ENCODE measurements at regions not wholly inside any gene's neighbourhood (a gene's known extent, or its start where the extent isn't known, plus 50 kb on each side); places are given as distances from the start of the nearest gene placed in this dataset.
"Not testable (repeated sequence)": the region's sequence is repeated elsewhere in the genome, so short reads cannot be mapped to it uniquely, and the experiment has no call there.

GRCh38 chrX:45632506-45632905 lies 431.8 kb upstream of the DIPK2B start:
- no peaks in the 10 kb centered on the region for H3K27me3 ChIP-seq (ENCODE audit: control insufficient read depth in 2 of 2, insufficient read depth in 1 of 2, low read length in 1 of 2)
- H3K4me3 ChIP-seq (ENCODE audit: low read length in 2 of 2), result no peak overlapping the region
- no peak for DNase-seq (ENCODE audit: low read depth in 6 of 9, low spot score in 9 of 9)
- WGBS, result 99% methylated on average over 17 of the region's 17 CpGs
- no peaks in the 10 kb centered on the region for H3K4me1 ChIP-seq (ENCODE audit: control insufficient read depth in 2 of 2, insufficient read depth in 2 of 2, low read length in 2 of 2)
- peaks cover 0 to 7% of the 10 kb centered on the region in 2 donors for H3K9me3 ChIP-seq (ENCODE audit: control insufficient read depth in 2 of 2, insufficient read depth in 1 of 2, low read length in 1 of 2)
- H3K27ac ChIP-seq (ENCODE audit: low read depth in 1 of 2, low read length in 1 of 2), result no peak overlapping the region
- no peaks in the 10 kb centered on the region for H3K36me3 ChIP-seq (ENCODE audit: control insufficient read depth in 2 of 2, insufficient read depth in 2 of 2, low read length in 1 of 2)

GRCh38 chrX:45630078-45630477 lies 429.4 kb upstream of the DIPK2B start:
- H3K4me1 ChIP-seq (ENCODE audit: control insufficient read depth in 2 of 2, insufficient read depth in 2 of 2, low read length in 2 of 2), result no peaks in the 10 kb centered on the region
- peaks cover 0 to 7% of the 10 kb centered on the region in 2 donors for H3K9me3 ChIP-seq (ENCODE audit: control insufficient read depth in 2 of 2, insufficient read depth in 1 of 2, low read length in 1 of 2)
- H3K36me3 ChIP-seq (ENCODE audit: control insufficient read depth in 2 of 2, insufficient read depth in 2 of 2, low read length in 1 of 2), result no peaks in the 10 kb centered on the region
- 100% methylated on average over 1 of the region's 1 CpG for WGBS
- no peak for DNase-seq (ENCODE audit: low read depth in 6 of 9, low spot score in 9 of 9)
- no peak overlapping the region for H3K27ac ChIP-seq (ENCODE audit: low read depth in 1 of 2, low read length in 1 of 2)
- H3K27me3 ChIP-seq (ENCODE audit: control insufficient read depth in 2 of 2, insufficient read depth in 1 of 2, low read length in 1 of 2), result no peaks in the 10 kb centered on the region
- no peak overlapping the region for H3K4me3 ChIP-seq (ENCODE audit: low read length in 2 of 2)

- no peak overlapping the region for H3K4me3 ChIP-seq (ENCODE audit: low read length in 2 of 2)
- no peak for DNase-seq (ENCODE audit: low read depth in 6 of 9, low spot score in 9 of 9)
- 63% methylated on average over 1 of the region's 1 CpG for WGBS
Observed at GRCh38 chrX:45628041-45628440, 427.4 kb upstream of the DIPK2B start.

GRCh38 chrX:45623266-45623665 lies 422.6 kb upstream of the DIPK2B start:
- Histone ChIP-seq H3K4me1 (ENCODE audit: control insufficient read depth in 2 of 2, insufficient read depth in 2 of 2, low read length in 2 of 2) (no peaks in the 10 kb centered on the region), H3K36me3 (ENCODE audit: control insufficient read depth in 2 of 2, insufficient read depth in 2 of 2, low read length in 1 of 2) (no peaks in the 10 kb centered on the region), H3K27ac (ENCODE audit: low read depth in 1 of 2, low read length in 1 of 2) (no peak overlapping the region), H3K4me3 (ENCODE audit: low read length in 2 of 2) (no peak overlapping the region), H3K9me3 (ENCODE audit: control insufficient read depth in 2 of 2, insufficient read depth in 1 of 2, low read length in 1 of 2) (no peaks in the 10 kb centered on the region), H3K27me3 (ENCODE audit: control insufficient read depth in 2 of 2, insufficient read depth in 1 of 2, low read length in 1 of 2) (no peaks in the 10 kb centered on the region)
- no peak for DNase-seq (ENCODE audit: low read depth in 6 of 9, low spot score in 9 of 9)

More at GRCh38 chrX:45628041-45628440, 427.4 kb upstream of the DIPK2B start:
- Histone ChIP-seq H3K27me3 (ENCODE audit: control insufficient read depth in 2 of 2, insufficient read depth in 1 of 2, low read length in 1 of 2) (no peaks in the 10 kb centered on the region), H3K36me3 (ENCODE audit: control insufficient read depth in 2 of 2, insufficient read depth in 2 of 2, low read length in 1 of 2) (no peaks in the 10 kb centered on the region), H3K9me3 (ENCODE audit: control insufficient read depth in 2 of 2, insufficient read depth in 1 of 2, low read length in 1 of 2) (peaks cover 0 to 7% of the 10 kb centered on the region in 2 donors), H3K4me1 (ENCODE audit: control insufficient read depth in 2 of 2, insufficient read depth in 2 of 2, low read length in 2 of 2) (no peaks in the 10 kb centered on the region), H3K27ac (ENCODE audit: low read depth in 1 of 2, low read length in 1 of 2) (no peak overlapping the region)

GRCh38 chrX:45622538-45622937 lies 421.9 kb upstream of the DIPK2B start:
- no peaks in the 10 kb centered on the region for H3K36me3 ChIP-seq (ENCODE audit: control insufficient read depth in 2 of 2, insufficient read depth in 2 of 2, low read length in 1 of 2)
- H3K4me3 ChIP-seq (ENCODE audit: low read length in 2 of 2), result no peak overlapping the region
- H3K27me3 ChIP-seq (ENCODE audit: control insufficient read depth in 2 of 2, insufficient read depth in 1 of 2, low read length in 1 of 2), result no peaks in the 10 kb centered on the region
- no peaks in the 10 kb centered on the region for H3K4me1 ChIP-seq (ENCODE audit: control insufficient read depth in 2 of 2, insufficient read depth in 2 of 2, low read length in 2 of 2)
- H3K27ac ChIP-seq (ENCODE audit: low read depth in 1 of 2, low read length in 1 of 2), result no peak overlapping the region
- no peaks in the 10 kb centered on the region for H3K9me3 ChIP-seq (ENCODE audit: control insufficient read depth in 2 of 2, insufficient read depth in 1 of 2, low read length in 1 of 2)
- no peak for DNase-seq (ENCODE audit: low read depth in 6 of 9, low spot score in 9 of 9)

GRCh38 chrX:45622042-45622423 lies 421.4 kb upstream of the DIPK2B start:
- DNase-seq (ENCODE audit: low read depth in 6 of 9, low spot score in 9 of 9), result no peak
- WGBS, result 98% methylated on average over 3 of the region's 3 CpGs
- Histone ChIP-seq H3K36me3 (ENCODE audit: control insufficient read depth in 2 of 2, insufficient read depth in 2 of 2, low read length in 1 of 2) (no peaks in the 10 kb centered on the region), H3K27ac (ENCODE audit: low read depth in 1 of 2, low read length in 1 of 2) (no peak overlapping the region), H3K4me1 (ENCODE audit: control insufficient read depth in 2 of 2, insufficient read depth in 2 of 2, low read length in 2 of 2) (no peaks in the 10 kb centered on the region), H3K9me3 (ENCODE audit: control insufficient read depth in 2 of 2, insufficient read depth in 1 of 2, low read length in 1 of 2) (no peaks in the 10 kb centered on the region), H3K4me3 (ENCODE audit: low read length in 2 of 2) (no peak overlapping the region), H3K27me3 (ENCODE audit: control insufficient read depth in 2 of 2, insufficient read depth in 1 of 2, low read length in 1 of 2) (no peaks in the 10 kb centered on the region)

GRCh38 chrX:45621376-45622041 lies 420.8 kb upstream of the DIPK2B start:
- Histone ChIP-seq H3K27ac (ENCODE audit: low read depth in 1 of 2, low read length in 1 of 2) (no peak overlapping the region), H3K36me3 (ENCODE audit: control insufficient read depth in 2 of 2, insufficient read depth in 2 of 2, low read length in 1 of 2) (no peaks in the 10 kb centered on the region), H3K4me1 (ENCODE audit: control insufficient read depth in 2 of 2, insufficient read depth in 2 of 2, low read length in 2 of 2) (no peaks in the 10 kb centered on the region), H3K4me3 (ENCODE audit: low read length in 2 of 2) (no peak overlapping the region), H3K27me3 (ENCODE audit: control insufficient read depth in 2 of 2, insufficient read depth in 1 of 2, low read length in 1 of 2) (no peaks in the 10 kb centered on the region), H3K9me3 (ENCODE audit: control insufficient read depth in 2 of 2, insufficient read depth in 1 of 2, low read length in 1 of 2) (no peaks in the 10 kb centered on the region)
- WGBS, result 95% methylated on average over 7 of the region's 7 CpGs
- DNase-seq (ENCODE audit: low read depth in 6 of 9, low spot score in 9 of 9), result peak in 1 of 9 donors; percentile 2

- Histone ChIP-seq H3K4me1 (ENCODE audit: control insufficient read depth in 2 of 2, insufficient read depth in 2 of 2, low read length in 2 of 2) (no peaks in the 10 kb centered on the region), H3K4me3 (ENCODE audit: low read length in 2 of 2) (no peak overlapping the region), H3K27ac (ENCODE audit: low read depth in 1 of 2, low read length in 1 of 2) (no peak overlapping the region), H3K27me3 (ENCODE audit: control insufficient read depth in 2 of 2, insufficient read depth in 1 of 2, low read length in 1 of 2) (no peaks in the 10 kb centered on the region), H3K36me3 (ENCODE audit: control insufficient read depth in 2 of 2, insufficient read depth in 2 of 2, low read length in 1 of 2) (no peaks in the 10 kb centered on the region), H3K9me3 (ENCODE audit: control insufficient read depth in 2 of 2, insufficient read depth in 1 of 2, low read length in 1 of 2) (no peaks in the 10 kb centered on the region)
- 54% methylated on average over 2 of the region's 2 CpGs for WGBS
- no peak for DNase-seq (ENCODE audit: low read depth in 6 of 9, low spot score in 9 of 9)
Observed at GRCh38 chrX:45619290-45619689, 418.6 kb upstream of the DIPK2B start.

- H3K4me3 ChIP-seq (ENCODE audit: low read length in 2 of 2); DNase-seq (ENCODE audit: low read depth in 6 of 9, low spot score in 9 of 9); H3K9me3 ChIP-seq (ENCODE audit: control insufficient read depth in 2 of 2, insufficient read depth in 1 of 2, low read length in 1 of 2); H3K4me1 ChIP-seq (ENCODE audit: control insufficient read depth in 2 of 2, insufficient read depth in 2 of 2, low read length in 2 of 2); H3K36me3 ChIP-seq (ENCODE audit: control insufficient read depth in 2 of 2, insufficient read depth in 2 of 2, low read length in 1 of 2); H3K27ac ChIP-seq (ENCODE audit: low read depth in 1 of 2, low read length in 1 of 2); H3K27me3 ChIP-seq (ENCODE audit: control insufficient read depth in 2 of 2, insufficient read depth in 1 of 2, low read length in 1 of 2): not testable (repeated sequence)
- 98% methylated on average over 8 of the region's 8 CpGs for WGBS
Observed at GRCh38 chrX:45615591-45615990, 414.9 kb upstream of the DIPK2B start.

GRCh38 chrX:45614853-45615252 lies 414.2 kb upstream of the DIPK2B start:
- H3K36me3 ChIP-seq (ENCODE audit: control insufficient read depth in 2 of 2, insufficient read depth in 2 of 2, low read length in 1 of 2), result no peaks in the 10 kb centered on the region
- H3K27ac ChIP-seq (ENCODE audit: low read depth in 1 of 2, low read length in 1 of 2), result no peak overlapping the region
- no peak for DNase-seq (ENCODE audit: low read depth in 6 of 9, low spot score in 9 of 9)
- H3K4me1 ChIP-seq (ENCODE audit: control insufficient read depth in 2 of 2, insufficient read depth in 2 of 2, low read length in 2 of 2), result no peaks in the 10 kb centered on the region
- H3K27me3 ChIP-seq (ENCODE audit: control insufficient read depth in 2 of 2, insufficient read depth in 1 of 2, low read length in 1 of 2), result no peaks in the 10 kb centered on the region
- 95% methylated on average over 2 of the region's 2 CpGs for WGBS
- no peak overlapping the region for H3K4me3 ChIP-seq (ENCODE audit: low read length in 2 of 2)
- H3K9me3 ChIP-seq (ENCODE audit: control insufficient read depth in 2 of 2, insufficient read depth in 1 of 2, low read length in 1 of 2), result peaks cover 0 to 11% of the 10 kb centered on the region in 2 donors

Data from thymus (tissue), 11 donors.